Loucy (cell line): ENCODE measurements at regions not wholly inside any gene's neighbourhood (a gene's known extent, or its start where the extent isn't known, plus 50 kb on each side); places are given as distances from the start of the nearest gene placed in this dataset.

Source experiments
- CTCF ChIP-seq: fragments of 200-600 bp; sonication (generic); conservative IDR thresholded peaks from 2 replicates; pipeline ENCODE4 v1.5.1; 2014; ENCODE audit warnings: mild to moderate bottlenecking, antibody characterized with exemption, low read length
- EZH2phosphoT487 ChIP-seq: fragments of 200-600 bp; IDR thresholded peaks from 2 replicates; pipeline ENCODE4 v1.6.1; 2018; ENCODE audit warnings: antibody characterized with exemption, mild to moderate bottlenecking, moderate library complexity, borderline replicate concordance

GRCh38 chr14:34372786-34373185, 89.3 kb downstream of the SPTSSA start:
- TF ChIP-seq CTCF (no peak), EZH2phosphoT487 (no peak)
